ENCODE measurements at regions not wholly inside any gene's neighbourhood (a gene's known extent, or its start where the extent isn't known, plus 50 kb on each side); places are given as distances from the start of the nearest gene placed in this dataset.

- DNase-seq: no peak
Measured at GRCh38 chr15:47493357-47494247, 223.7 kb upstream of the SEMA6D start.

DNA sequence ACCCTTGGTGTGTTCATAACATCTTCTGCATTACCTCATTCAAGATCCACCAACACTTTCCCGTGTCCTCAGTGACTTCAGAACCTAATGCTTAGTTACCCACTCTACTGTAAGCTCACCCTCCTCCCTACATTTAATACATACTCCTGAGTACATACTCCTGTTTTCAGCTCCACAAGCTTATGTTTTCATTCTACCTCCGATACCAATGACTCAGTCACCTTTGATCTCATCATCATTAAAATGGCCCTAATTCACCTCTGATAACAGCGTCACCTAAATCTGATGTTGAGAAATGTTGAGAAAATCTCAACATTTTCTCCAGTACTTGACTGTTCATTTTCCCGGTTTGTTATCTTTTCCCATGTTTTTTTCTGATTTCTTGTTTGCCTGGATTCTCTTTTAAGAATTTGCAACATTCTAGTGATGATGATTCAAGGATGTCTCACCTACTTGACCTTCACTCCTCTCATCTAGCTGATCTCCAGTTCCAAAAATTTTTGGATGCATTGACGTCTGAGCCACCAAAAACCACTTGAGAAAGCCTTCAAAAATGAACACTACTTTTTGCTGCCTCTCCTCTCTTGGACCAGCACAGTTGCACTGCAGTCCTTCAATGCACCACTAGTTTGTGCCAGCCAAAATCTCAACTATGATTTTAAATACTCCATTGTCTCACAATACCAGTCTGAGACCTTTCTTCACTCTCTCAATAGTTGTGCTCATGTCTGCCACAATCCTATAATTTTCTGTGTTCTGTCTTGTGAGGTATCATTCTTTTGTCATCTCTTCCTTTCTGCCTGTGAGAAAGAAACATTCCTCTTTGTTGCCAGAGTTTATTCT lies 220.7 kb upstream of the SEMA6D start:
- no peak for DNase-seq

DNA sequence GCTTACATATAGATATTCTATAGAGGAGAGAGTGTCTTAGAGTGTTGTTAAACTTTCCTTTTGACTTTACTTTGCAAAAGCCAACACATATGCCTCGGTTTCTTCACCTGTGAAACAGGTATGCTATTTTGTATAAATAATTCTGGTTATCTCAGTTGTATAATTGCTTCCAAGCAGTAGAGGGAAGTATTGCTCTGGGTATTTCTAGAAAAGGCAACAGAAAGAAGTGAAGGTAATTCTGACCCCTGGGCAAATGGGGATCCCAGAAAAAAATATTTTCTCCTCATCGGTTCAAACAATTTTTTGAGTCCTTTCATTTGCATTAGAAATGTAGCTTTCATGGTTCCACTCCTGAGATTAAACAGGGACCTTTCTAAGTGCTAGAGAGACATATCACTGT lies 216.5 kb upstream of the SEMA6D start:
- peak in 1 of 3 experiments; percentile 1 for DNase-seq

- DNase-seq: no peak
Measured at GRCh38 chr15:47502041-47502440, 215.3 kb upstream of the SEMA6D start.

DNA sequence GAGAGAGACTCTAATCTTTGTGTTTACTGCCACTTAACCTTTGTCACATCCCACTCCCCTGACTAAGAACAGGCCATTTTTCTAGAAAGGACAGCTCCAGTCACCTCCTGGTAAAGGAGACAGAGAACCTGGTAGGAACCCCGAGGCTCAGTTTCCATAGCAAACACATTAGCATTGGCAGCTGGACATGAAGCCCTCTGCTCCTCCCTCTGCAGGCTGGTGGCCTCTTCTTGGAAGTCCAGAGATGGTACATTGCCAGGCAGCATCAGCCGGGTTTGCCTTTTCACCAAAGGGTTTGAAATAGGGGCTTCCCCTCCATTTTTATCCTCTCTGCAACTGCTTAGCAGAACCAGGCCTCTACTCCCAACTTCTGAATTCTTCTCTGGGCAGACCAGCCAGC lies 213.4 kb upstream of the SEMA6D start:
- DNase-seq: no peak

GRCh38 chr15:47504624-47505256 lies 212.6 kb upstream of the SEMA6D start:
- no peak for DNase-seq

DNA sequence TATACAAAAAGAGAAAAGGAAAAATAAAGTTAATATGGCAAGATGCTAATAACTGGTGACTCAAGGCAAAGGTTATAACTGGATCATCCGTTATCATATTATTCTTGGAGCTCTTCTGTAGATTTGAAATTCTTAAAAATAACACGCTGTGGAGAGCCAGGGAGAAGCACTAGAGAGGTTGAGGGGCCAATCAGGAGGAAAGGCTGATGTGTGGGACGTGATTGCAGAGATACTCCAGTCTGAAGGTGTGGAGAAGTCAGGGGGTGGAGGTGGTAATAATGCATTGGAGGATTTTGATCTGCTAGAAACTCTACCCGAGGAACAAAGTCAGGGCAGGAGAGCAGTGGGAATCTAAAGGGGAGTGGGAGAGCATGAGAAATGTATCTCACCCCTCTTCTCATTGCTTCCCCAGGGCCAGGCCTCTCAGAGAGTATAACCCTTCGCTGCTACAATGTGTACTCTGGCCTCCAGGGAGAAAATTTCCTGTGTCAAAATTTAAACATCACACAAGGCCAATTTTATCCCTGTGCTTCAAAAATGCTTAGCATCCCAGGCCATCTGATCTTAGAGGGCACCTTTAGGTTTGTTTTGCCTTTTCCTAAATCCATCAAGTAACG lies 211.5 kb upstream of the SEMA6D start:
- no peak for DNase-seq

DNA sequence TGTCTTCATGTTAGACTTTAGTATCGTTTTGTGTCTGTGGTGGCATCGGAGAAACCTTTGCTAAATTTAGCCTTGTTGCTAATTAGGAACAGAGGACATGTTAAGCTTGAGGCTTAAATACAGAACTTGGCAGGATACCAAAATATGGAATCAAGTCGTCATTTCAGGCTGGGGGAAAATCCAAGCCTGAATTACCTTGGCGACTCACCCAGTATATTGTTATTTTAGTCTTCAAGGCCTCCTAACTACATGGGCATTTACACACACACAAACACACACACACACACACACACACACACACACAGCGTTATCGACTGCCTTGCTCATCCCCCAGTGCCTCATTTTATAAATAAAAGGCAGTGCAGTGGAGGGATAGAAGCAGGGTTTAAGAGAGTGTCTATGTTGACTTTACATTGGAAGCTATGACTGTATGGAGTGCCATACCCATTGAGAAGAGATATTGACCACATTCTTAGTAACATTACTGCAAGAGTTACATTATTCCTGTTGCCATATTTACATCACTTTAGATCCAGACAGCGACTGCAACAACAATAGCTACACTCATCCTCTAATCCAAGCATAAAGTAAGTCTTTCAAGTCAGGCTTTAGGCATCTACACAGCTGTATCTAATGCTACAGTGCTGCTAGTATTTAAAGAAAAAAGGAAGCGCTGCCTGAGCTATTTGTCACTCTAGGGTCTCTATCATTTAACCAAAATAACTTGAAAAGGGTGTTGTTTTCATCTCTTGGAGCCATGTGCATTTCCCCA lies 210.8 kb upstream of the SEMA6D start:
- DNase-seq: peak in 2 of 3 experiments; percentile 46 to 61

- DNase-seq: no peak
Measured at GRCh38 chr15:47507221-47507985, 209.9 kb upstream of the SEMA6D start.

DNA sequence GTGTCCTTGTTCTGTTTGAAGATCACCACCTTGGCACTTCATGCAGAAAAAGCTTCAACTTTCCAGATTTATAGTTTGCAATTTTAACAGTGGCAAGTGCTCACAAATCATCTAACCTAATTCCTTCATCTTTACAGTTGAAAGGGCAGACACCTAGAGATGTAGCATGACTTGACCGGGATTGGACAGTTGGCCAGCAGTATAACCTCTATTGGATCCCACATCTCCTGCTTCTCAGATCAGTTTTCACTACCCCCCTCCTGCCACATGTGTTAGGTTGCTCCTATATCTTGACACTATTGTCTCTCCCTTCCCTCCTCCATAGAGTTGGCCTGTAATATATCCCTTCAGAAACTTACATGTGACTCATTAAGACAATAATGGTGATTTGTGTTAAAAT lies 206.0 kb upstream of the SEMA6D start:
- DNase-seq: no peak

DNA sequence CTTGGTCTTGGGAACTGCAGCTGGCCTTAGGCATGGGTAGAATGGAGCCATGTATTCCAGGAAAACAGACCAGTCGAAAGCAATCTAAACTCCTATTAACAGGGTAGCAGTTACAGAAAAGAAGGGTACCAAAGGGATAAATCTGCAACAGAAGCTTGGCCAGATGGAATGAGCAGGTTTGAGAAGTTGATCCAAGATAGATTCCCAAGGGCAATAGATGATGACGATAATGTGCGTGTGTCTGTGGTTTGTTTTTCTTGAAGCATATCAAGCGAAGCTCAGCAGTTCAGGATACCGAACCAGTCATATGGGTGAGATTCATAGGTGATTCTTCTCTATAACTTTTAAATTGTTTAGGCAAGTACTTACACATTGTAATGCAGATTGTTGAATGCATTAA lies 203.8 kb upstream of the SEMA6D start:
- no peak for DNase-seq

GRCh38 chr15:47514200-47514652 lies 203.1 kb upstream of the SEMA6D start:
- no peak for DNase-seq

GRCh38 chr15:47516558-47516957 lies 200.7 kb upstream of the SEMA6D start:
- DNase-seq: no peak

GRCh38 chr15:47516972-47517371 lies 200.3 kb upstream of the SEMA6D start:
- DNase-seq: no peak

- no peak for DNase-seq
Measured at GRCh38 chr15:47517737-47518136, 199.6 kb upstream of the SEMA6D start.

DNA sequence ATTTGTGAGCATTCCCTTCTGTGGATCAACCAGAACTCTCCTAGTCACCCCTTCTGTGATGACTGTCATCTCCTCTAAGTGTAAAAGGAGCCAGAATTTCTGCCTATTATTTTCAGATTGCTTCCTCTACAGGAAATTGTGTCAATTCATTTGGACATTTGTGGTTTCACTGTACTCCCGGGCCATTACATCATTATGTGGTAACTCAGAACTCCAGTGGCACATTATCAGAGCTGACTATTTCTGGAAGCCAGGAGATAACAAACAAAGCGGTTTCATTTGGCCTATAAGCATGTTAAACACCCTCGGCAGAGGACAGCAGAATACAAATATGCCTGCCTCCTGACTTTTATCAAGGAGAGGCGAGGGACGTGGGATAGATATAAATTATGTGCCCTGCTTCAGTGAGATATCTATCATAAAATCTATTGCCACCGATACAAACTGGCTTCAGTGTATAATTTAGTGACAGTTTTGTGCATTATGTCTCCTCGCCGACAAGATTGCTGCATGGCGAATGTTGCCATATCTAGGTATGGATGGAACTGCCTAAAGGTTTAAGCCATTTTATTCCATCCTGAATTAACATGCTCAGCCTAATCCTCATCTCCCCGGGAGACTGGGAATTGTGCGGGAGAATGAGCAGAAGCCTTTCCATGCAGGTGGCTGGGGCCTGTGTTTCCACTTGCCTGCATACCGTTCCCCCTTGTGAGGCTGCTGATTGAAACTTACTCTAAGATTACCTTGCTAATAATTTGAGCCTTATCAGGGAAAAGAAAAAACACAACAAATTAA lies 193.4 kb upstream of the SEMA6D start:
- no peak for DNase-seq

- no peak for DNase-seq
Measured at GRCh38 chr15:47529241-47529640, 188.1 kb upstream of the SEMA6D start.

- no peak for DNase-seq
Measured at GRCh38 chr15:47534673-47535072, 182.6 kb upstream of the SEMA6D start.

DNA sequence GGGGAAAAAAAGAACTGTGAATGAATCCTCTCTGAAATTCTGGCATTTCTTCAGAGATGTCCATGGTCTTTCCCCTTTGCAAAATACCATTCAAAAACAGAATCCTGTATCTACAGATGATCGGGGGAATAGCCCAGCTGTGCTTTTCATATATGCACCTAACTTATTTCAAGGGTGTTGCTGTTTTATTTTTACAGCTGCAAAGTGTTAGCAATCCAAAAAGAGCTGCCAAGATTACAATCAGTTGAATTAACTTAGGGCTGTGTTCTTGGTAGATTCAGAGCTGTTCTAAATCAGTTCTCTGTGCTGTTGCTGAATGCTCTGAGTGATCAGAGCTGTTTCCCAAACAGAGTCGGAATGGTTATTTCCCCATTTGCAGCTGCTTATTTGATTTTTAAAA lies 175.7 kb upstream of the SEMA6D start:
- DNase-seq: no peak

GRCh38 chr15:47542312-47542989 lies 174.9 kb upstream of the SEMA6D start:
- no peak for DNase-seq
